ENCODE measurements at regions not wholly inside any gene's neighbourhood (a gene's known extent, or its start where the extent isn't known, plus 50 kb on each side); places are given as distances from the start of the nearest gene placed in this dataset.

GRCh38 chr5:53201746-53202145 lies 92.2 kb upstream of the MOCS2 start:
- peak; percentile 38 for DNase-seq

GRCh38 chr5:53206562-53206961 lies 97.0 kb upstream of the MOCS2 start:
- in situ Hi-C loops (cut with MboI; ENCODE audit: low pct_unique_long_range_greater_than_20kb, low sequenced_read_pairs), result no loop called here
- DNase-seq, result no peak

More at GRCh38 chr5:53201746-53202145, 92.2 kb upstream of the MOCS2 start:
- in situ Hi-C loops (cut with MboI; ENCODE audit: low pct_unique_long_range_greater_than_20kb, low sequenced_read_pairs), result no loop called here

- in situ Hi-C loops (cut with MboI; ENCODE audit: low pct_unique_long_range_greater_than_20kb, low sequenced_read_pairs), result no loop called here
Observed at GRCh38 chr5:53211799-53212198, 102.2 kb upstream of the MOCS2 start.

GRCh38 chr5:53219174-53219573 lies 109.6 kb upstream of the MOCS2 start:
- DNase-seq, result no peak
- in situ Hi-C loops (cut with MboI; ENCODE audit: low pct_unique_long_range_greater_than_20kb, low sequenced_read_pairs), result no loop called here

More at GRCh38 chr5:53211799-53212198, 102.2 kb upstream of the MOCS2 start:
- DNase-seq, result peak; percentile 11

- in situ Hi-C loops (cut with MboI; ENCODE audit: low pct_unique_long_range_greater_than_20kb, low sequenced_read_pairs), result no loop called here
- DNase-seq, result no peak
Observed at GRCh38 chr5:53219610-53220009, 110.1 kb upstream of the MOCS2 start.

- DNase-seq, result no peak
- in situ Hi-C loops (cut with MboI; ENCODE audit: low pct_unique_long_range_greater_than_20kb, low sequenced_read_pairs), result no loop called here
Observed at GRCh38 chr5:53233645-53234405, 124.3 kb upstream of the MOCS2 start.

- DNase-seq, result no peak
- in situ Hi-C loops (cut with MboI; ENCODE audit: low pct_unique_long_range_greater_than_20kb, low sequenced_read_pairs), result no loop called here
Observed at GRCh38 chr5:53236683-53237082, 127.1 kb upstream of the MOCS2 start.

GRCh38 chr5:53237876-53238275 lies 128.3 kb upstream of the MOCS2 start:
- DNase-seq, result no peak
- in situ Hi-C loops (cut with MboI; ENCODE audit: low pct_unique_long_range_greater_than_20kb, low sequenced_read_pairs), result no loop called here

- in situ Hi-C loops (cut with MboI; ENCODE audit: low pct_unique_long_range_greater_than_20kb, low sequenced_read_pairs), result no loop called here
- no peak for DNase-seq
Observed at GRCh38 chr5:53239301-53239990, 129.9 kb upstream of the MOCS2 start.

- in situ Hi-C loops (cut with MboI; ENCODE audit: low pct_unique_long_range_greater_than_20kb, low sequenced_read_pairs), result no loop called here
- no peak for DNase-seq
Observed at GRCh38 chr5:53240661-53241060, 131.1 kb upstream of the MOCS2 start.

- no peak for DNase-seq
- in situ Hi-C loops (cut with MboI; ENCODE audit: low pct_unique_long_range_greater_than_20kb, low sequenced_read_pairs), result no loop called here
Observed at GRCh38 chr5:53241572-53241971, 132.0 kb upstream of the MOCS2 start.

- no peak for DNase-seq
- in situ Hi-C loops (cut with MboI; ENCODE audit: low pct_unique_long_range_greater_than_20kb, low sequenced_read_pairs), result no loop called here
Observed at GRCh38 chr5:53243403-53243802, 133.8 kb upstream of the MOCS2 start.

GRCh38 chr5:53246042-53246836 lies 136.7 kb upstream of the MOCS2 start:
- DNase-seq, result no peak
- in situ Hi-C loops (cut with MboI; ENCODE audit: low pct_unique_long_range_greater_than_20kb, low sequenced_read_pairs), result no loop called here

GRCh38 chr5:53249529-53250200 lies 140.1 kb upstream of the MOCS2 start:
- in situ Hi-C loops (cut with MboI; ENCODE audit: low pct_unique_long_range_greater_than_20kb, low sequenced_read_pairs), result no loop called here
- no peak for DNase-seq

- in situ Hi-C loops (cut with MboI; ENCODE audit: low pct_unique_long_range_greater_than_20kb, low sequenced_read_pairs), result no loop called here
- DNase-seq, result no peak
Observed at GRCh38 chr5:53250201-53250550, 140.6 kb upstream of the MOCS2 start.

- DNase-seq, result peak; percentile 9
- in situ Hi-C loops (cut with MboI; ENCODE audit: low pct_unique_long_range_greater_than_20kb, low sequenced_read_pairs), result no loop called here
Observed at GRCh38 chr5:53253421-53253871, 143.9 kb upstream of the MOCS2 start.

GRCh38 chr5:53256746-53257145 lies 147.2 kb upstream of the MOCS2 start:
- in situ Hi-C loops (cut with MboI; ENCODE audit: low pct_unique_long_range_greater_than_20kb, low sequenced_read_pairs), result no loop called here
- DNase-seq, result no peak

- DNase-seq, result no peak
- in situ Hi-C loops (cut with MboI; ENCODE audit: low pct_unique_long_range_greater_than_20kb, low sequenced_read_pairs), result no loop called here
Observed at GRCh38 chr5:53257806-53258373, 148.3 kb upstream of the MOCS2 start.

- DNase-seq, result no peak
- in situ Hi-C loops (cut with MboI; ENCODE audit: low pct_unique_long_range_greater_than_20kb, low sequenced_read_pairs), result no loop called here
Observed at GRCh38 chr5:53259176-53259575, 149.6 kb upstream of the MOCS2 start.
